A549 (cell line): ENCODE measurements at regions not wholly inside any gene's neighbourhood (a gene's known extent, or its start where the extent isn't known, plus 50 kb on each side); places are given as distances from the start of the nearest gene placed in this dataset.

ENCODE experiments used
- MAFK ChIP-seq: fragments of 450-650 bp; IDR thresholded peaks from 2 replicates; pipeline ENCODE4 v1.6.1; 2014; ENCODE audit not compliant: partially characterized antibody
- TF ChIP-seq, protein P1 (sequence below): IDR thresholded peaks from 2 replicates; pipeline ENCODE4 v1.6.1; 2012
- TF ChIP-seq, protein P2 (sequence below): fragments of >200 bp; sonication (Bioruptor Twin); formaldehyde crosslinking; IDR thresholded peaks from 3 replicates; pipeline ENCODE4 v1.5.1; 2016
- TF ChIP-seq, protein P3 (sequence below): fragments of 250-450 bp; sonication (Bioruptor Pico); IDR thresholded peaks from 2 replicates; pipeline ENCODE4 v1.5.0; 2021; ENCODE audit warnings: mild to moderate bottlenecking, moderate library complexity, borderline replicate concordance

DNA sequence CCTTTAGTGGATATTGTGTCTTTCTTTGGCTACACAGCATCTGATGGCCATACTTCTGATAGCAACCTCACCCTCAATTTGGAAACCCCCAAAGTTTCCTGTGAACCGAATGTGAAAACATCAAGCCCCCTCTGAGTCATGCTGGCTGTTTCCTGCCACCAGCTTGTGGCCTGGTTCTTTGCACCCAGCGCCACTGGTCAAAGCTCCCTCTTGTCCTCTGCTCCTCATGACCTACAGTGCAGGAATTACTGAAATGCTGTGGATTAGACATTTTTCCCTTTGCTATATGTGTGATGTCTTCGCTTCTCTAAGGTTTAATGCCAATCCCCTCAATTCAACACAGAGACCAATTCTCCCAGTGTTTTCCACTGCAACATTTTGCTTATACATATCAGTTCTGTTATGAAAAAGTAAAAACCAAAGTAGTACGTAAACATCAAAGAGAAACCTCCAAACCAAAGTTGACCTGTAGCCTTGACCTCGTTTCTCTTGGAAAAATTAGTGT lies 224.0 kb upstream of the TENM3 start:
- TF ChIP-seq, protein P1, sequence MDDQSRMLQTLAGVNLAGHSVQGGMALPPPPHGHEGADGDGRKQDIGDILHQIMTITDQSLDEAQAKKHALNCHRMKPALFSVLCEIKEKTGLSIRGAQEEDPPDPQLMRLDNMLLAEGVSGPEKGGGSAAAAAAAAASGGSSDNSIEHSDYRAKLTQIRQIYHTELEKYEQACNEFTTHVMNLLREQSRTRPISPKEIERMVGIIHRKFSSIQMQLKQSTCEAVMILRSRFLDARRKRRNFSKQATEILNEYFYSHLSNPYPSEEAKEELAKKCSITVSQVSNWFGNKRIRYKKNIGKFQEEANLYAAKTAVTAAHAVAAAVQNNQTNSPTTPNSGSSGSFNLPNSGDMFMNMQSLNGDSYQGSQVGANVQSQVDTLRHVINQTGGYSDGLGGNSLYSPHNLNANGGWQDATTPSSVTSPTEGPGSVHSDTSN: no peak
- no peak for TF ChIP-seq MAFK
- TF ChIP-seq, protein P2, sequence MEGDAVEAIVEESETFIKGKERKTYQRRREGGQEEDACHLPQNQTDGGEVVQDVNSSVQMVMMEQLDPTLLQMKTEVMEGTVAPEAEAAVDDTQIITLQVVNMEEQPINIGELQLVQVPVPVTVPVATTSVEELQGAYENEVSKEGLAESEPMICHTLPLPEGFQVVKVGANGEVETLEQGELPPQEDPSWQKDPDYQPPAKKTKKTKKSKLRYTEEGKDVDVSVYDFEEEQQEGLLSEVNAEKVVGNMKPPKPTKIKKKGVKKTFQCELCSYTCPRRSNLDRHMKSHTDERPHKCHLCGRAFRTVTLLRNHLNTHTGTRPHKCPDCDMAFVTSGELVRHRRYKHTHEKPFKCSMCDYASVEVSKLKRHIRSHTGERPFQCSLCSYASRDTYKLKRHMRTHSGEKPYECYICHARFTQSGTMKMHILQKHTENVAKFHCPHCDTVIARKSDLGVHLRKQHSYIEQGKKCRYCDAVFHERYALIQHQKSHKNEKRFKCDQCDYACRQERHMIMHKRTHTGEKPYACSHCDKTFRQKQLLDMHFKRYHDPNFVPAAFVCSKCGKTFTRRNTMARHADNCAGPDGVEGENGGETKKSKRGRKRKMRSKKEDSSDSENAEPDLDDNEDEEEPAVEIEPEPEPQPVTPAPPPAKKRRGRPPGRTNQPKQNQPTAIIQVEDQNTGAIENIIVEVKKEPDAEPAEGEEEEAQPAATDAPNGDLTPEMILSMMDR: no peak
- TF ChIP-seq, protein P3, sequence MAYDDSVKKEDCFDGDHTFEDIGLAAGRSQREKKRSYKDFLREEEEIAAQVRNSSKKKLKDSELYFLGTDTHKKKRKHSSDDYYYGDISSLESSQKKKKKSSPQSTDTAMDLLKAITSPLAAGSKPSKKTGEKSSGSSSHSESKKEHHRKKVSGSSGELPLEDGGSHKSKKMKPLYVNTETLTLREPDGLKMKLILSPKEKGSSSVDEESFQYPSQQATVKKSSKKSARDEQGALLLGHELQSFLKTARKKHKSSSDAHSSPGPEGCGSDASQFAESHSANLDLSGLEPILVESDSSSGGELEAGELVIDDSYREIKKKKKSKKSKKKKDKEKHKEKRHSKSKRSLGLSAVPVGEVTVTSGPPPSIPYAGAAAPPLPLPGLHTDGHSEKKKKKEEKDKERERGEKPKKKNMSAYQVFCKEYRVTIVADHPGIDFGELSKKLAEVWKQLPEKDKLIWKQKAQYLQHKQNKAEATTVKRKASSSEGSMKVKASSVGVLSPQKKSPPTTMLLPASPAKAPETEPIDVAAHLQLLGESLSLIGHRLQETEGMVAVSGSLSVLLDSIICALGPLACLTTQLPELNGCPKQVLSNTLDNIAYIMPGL (CRISPR knock-in tag): no peak
